Hindlimb muscle (tissue), 1 donor: ENCODE measurements at regions not wholly inside any gene's neighbourhood (a gene's known extent, or its start where the extent isn't known, plus 50 kb on each side); places are given as distances from the start of the nearest gene placed in this dataset.
"Not testable (repeated sequence)": the region's sequence is repeated elsewhere in the genome, so short reads cannot be mapped to it uniquely, and the experiment has no call there.

Experiments
- DNase-seq: peaks from one replicate; pipeline ENCODE4 v3.0.0-alpha.2; 2013

- DNase-seq = not testable (repeated sequence)
Measured at GRCh38 chr3:125697979-125698640, 102.8 kb upstream of the OSBPL11 start.

GRCh38 chr3:125715651-125716050 is 120.4 kb upstream of the OSBPL11 start:
- DNase-seq = no peak

- peak; percentile 11 for DNase-seq
Measured at GRCh38 chr3:125732151-125732550, 136.9 kb upstream of the OSBPL11 start.

- DNase-seq = not testable (repeated sequence)
Measured at GRCh38 chr3:125741991-125742718, 146.9 kb upstream of the OSBPL11 start.

GRCh38 chr3:125742845-125743244 is 147.5 kb upstream of the OSBPL11 start:
- DNase-seq = not testable (repeated sequence)

GRCh38 chr3:125757050-125757449 is 161.8 kb upstream of the OSBPL11 start:
- DNase-seq = not testable (repeated sequence)

- DNase-seq = not testable (repeated sequence)
Measured at GRCh38 chr3:125758641-125759130, 163.4 kb upstream of the OSBPL11 start.

- DNase-seq = not testable (repeated sequence)
Measured at GRCh38 chr3:125762601-125763000, 167.3 kb upstream of the OSBPL11 start.

GRCh38 chr3:125766285-125766826 is 171.1 kb upstream of the OSBPL11 start:
- DNase-seq = peak; percentile 61

- DNase-seq = not testable (repeated sequence)
Measured at GRCh38 chr3:125766931-125767330, 171.6 kb upstream of the OSBPL11 start.

GRCh38 chr3:125767641-125768040 is 172.3 kb upstream of the OSBPL11 start:
- DNase-seq = no peak

- not testable (repeated sequence) for DNase-seq
Measured at GRCh38 chr3:125768821-125769220, 173.5 kb upstream of the OSBPL11 start.

- DNase-seq = not testable (repeated sequence)
Measured at GRCh38 chr3:125771506-125771905, 176.2 kb upstream of the OSBPL11 start.

GRCh38 chr3:125774433-125775034 is 179.2 kb upstream of the OSBPL11 start:
- DNase-seq = not testable (repeated sequence)

GRCh38 chr3:125775106-125775505 is 179.8 kb upstream of the OSBPL11 start:
- not testable (repeated sequence) for DNase-seq

- DNase-seq = not testable (repeated sequence)
Measured at GRCh38 chr3:125775606-125776294, 180.5 kb upstream of the OSBPL11 start.

- DNase-seq = not testable (repeated sequence)
Measured at GRCh38 chr3:125779276-125779675, 184.0 kb upstream of the OSBPL11 start.

GRCh38 chr3:125779918-125780317 is 184.6 kb upstream of the OSBPL11 start:
- not testable (repeated sequence) for DNase-seq

- not testable (repeated sequence) for DNase-seq
Measured at GRCh38 chr3:125781678-125782077, 186.4 kb upstream of the OSBPL11 start.

GRCh38 chr3:125790312-125790711 is 178.7 kb upstream of the ROPN1B start:
- not testable (repeated sequence) for DNase-seq

- DNase-seq = not testable (repeated sequence)
Measured at GRCh38 chr3:125791021-125791420, 178.0 kb upstream of the ROPN1B start.

- DNase-seq = not testable (repeated sequence)
Measured at GRCh38 chr3:125810010-125810409, 159.0 kb upstream of the ROPN1B start.
